RCC 7860 (cell line): ENCODE measurements at regions not wholly inside any gene's neighbourhood (a gene's known extent, or its start where the extent isn't known, plus 50 kb on each side); places are given as distances from the start of the nearest gene placed in this dataset.
"Not testable (repeated sequence)": the region's sequence is repeated elsewhere in the genome, so short reads cannot be mapped to it uniquely, and the experiment has no call there.

Experiments
- DNase-seq: peaks from one replicate; pipeline ENCODE4 v3.0.0-alpha.2; 2015; ENCODE audit warnings: low spot score
- FAIRE-seq: peaks from 2 replicates; lab custom pipeline; 2012; peaks lifted over from hg19 to GRCh38; lab: Jason Lieb, UNC

DNA sequence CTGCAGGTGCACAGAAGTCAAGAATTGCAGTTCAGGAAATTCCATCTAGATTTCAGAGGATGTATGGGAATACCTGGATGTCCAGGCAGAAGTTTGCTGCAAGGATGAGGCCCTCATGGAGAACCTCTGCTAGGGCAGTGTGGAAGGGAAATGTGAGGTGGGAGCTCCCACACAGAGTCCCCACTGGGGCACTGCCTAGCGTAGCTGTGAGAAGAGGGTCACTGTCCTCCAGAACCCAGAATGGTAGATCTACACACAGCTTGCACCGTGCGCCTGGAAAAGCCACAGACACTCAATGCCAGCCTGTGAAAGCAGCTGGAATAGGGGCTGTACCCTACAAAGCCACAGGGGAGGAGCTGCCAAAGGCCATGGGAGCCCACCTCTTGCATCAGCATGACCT lies 681.4 kb downstream of the EPHA7 start:
- FAIRE-seq = no peak
- DNase-seq = no peak

DNA sequence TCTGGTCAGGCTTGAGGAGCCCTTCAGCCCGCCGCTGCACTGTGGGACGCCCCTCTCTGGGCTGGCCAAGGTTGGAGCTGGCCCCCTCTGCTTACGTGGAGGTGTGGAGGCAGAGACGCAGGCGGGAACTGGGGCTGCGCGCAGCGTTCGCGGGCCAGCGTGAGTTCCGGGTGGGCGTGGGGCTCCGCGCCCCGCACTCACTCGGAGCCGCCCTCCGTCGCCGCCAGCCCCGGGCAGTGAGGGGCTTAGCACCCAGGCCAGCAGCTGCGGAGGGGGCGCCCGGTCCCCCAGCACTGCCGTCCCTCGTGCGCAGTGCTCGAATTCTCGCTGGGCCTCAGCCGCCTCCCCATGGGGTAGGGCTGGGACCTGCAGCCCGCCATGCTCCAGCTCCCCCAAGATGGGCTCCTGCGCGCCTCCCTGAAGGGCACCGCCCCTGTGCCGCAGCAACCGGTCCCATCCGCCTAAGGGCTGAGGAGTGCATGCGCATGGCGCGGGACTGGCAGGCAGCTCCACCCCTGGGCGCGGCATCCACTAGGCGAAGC lies 695.9 kb downstream of the EPHA7 start:
- FAIRE-seq = no peak
- DNase-seq = no peak

DNA sequence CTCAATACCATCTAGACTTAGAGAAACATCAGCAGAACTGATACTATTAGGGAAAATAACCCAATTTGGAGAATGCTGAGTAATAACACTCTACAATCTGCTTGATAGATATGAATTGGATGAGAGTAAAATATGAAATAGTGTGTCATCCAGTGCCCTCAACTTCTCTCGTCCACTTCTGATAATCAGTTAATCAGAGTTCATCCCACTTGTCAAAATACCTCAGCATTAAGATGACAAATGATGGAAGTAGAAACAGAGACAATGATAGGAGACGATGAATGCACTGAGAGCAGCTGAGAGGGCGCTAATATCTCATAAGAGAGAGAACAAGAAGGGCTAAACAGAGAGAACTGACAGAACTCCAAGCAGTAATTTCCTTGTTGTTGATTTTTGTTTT lies 699.6 kb downstream of the EPHA7 start:
- no peak for FAIRE-seq
- DNase-seq = no peak

DNA sequence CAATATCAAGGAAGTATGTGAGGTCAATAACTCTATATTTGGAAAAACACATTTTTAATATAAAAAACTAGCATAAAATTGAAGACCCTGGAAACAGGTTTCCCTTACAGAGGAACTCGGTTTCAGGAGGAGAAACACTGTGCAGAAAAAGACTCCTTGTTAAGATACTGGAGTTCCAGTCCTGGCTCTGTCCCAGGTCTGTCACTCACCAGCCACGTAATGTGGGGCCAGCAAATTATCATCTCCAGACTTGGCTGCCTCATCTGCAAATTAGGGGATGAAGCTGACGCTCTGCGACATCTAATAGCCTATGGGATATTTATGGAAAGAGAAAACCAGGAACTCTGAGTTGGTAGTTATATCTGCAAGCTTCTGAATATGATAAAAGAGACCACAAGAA lies 702.7 kb downstream of the EPHA7 start:
- no peak for FAIRE-seq
- no peak for DNase-seq

DNA sequence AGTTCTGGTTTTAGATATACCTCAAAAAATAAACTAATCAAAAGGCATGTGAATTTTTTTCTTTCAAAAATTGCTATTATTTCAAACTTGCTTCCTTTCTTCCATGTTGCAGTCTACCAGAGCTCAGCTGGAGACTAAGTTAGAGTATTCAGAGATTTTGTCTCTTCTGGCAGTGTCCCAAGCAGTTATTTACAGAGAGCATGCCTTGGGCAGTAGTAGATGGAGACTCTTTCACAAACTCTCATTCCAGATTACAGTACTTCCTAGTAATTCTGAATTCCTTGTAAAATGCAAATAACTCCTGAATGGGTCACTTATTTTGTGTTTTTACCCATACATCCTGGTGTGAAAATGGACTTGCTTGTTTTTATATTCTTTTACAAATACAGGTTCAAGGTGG lies 703.4 kb downstream of the EPHA7 start:
- DNase-seq = no peak
- FAIRE-seq = no peak

DNA sequence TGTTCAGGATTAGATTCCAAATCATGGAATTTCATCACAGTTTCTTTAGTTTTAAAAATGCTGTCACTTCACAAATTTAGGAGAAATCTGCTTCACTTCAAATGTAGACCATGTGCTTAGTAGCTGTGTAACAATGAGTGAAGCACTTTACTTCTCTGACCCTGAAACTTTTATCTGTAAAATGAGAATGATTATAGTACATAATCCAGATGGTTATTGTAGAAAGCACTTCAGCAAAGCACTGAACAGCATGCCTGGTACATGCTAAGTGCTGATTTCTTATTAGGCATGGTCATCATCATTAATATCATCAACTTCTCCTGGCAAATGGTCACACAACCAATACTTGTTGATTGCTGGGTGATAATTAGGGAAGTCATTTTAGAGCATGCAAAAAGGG lies 705.0 kb downstream of the EPHA7 start:
- FAIRE-seq (no peak), DNase-seq (no peak)

DNA sequence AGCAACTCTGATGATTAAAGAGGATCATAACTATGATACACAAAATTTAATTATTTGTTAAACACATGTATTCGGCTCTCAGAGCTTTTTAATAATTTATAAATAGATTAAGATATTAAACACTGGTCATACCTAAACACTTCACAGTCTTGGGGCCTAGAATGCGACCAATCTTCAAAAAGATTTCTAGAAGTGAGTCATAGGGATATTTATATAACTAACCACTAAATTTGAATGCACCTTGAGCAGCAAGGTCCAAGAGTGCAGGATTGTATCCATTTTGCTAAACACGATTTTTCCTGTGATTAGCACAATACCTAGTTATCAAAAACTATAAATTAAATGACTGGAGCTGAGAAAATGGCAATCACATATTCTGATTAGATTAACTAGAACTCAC lies 709.3 kb downstream of the EPHA7 start:
- no peak for FAIRE-seq
- no peak for DNase-seq

DNA sequence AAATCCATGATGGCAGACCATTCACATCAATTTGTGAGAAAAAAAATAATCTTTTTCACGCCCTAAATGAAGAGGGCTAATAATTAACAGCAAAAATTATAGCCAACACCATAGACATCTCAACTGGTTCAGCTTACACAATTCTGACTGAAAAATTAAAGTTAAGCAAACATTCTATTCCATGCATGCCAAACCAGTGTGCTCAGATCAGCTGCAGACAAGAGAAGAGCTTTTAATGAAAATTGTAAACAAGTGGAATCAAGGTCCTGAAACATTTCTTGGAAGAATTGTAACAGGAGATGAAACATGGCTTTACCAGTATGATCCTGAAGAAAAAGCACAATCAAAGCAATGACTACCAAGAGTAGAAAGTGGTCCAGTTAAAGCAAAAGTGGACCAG lies 710.4 kb downstream of the EPHA7 start:
- FAIRE-seq (no peak), DNase-seq (no peak)

DNA sequence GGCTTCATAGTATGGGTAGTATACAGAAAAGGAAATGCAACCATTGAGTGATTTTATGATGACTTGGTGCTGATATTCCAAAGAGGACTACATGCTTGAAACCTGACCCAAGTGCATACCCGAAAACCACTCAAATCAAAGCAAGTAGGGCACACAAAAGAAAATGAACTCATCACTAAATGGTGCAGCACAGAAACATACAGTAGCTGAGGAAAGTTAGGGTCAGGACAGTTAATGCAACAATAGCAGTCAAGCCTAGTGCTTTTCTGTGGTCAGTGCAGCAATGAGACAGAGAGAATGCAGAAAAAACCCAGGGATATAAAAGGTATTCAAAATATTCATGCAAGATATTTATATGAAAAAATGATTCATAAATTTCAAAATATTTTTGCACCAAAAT lies 711.1 kb downstream of the EPHA7 start:
- FAIRE-seq = no peak
- DNase-seq = no peak

DNA sequence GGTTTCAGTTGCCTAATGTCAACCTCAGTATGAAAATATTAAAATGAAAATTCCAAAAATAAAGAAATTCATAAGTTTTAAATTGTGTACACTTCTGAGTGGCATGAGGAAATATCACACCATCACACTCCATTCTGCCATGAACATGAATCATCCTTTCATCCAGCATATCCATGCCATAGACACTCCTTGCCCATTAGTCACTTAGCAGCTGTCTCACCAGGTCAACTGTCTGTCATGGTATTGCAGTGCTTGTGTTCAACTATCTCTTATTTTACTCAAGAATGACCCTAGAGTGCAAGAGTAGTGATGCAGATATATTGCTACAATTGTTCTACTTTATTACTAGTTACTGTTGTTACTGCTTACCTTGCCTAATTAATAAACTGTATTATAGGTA lies 712.4 kb downstream of the EPHA7 start:
- no peak for FAIRE-seq

DNA sequence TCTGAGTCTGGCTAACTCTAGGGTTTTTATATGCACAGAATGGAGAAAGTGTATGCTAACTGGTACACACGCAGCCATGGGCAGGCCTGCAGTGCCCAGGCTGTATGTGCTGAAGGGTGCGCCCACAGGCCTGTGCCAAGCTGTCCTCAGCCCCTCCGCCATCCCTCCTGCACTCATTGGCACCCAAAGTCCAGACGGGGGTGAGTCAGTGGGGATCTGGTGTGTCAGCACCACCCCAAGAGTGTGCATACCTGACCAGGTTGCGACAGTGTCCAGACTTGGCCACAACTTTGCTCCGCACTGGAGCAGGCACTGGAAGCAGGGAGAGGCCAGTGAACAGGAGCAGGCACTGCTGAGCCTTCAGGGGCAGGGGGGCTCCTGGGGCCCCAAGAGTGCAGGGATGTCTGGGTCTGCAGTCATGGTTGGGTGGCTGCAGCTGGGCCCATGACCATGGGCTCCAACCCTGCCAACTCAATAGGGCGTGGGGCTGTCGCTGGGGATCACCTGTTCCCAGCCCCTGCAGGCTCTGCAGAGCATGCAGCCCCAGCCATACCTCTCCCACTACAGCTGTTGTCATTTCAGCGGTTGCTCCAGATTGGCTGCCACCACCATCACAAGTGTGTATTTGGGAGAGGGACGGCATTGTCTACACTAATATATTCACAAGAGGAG lies 717.8 kb downstream of the EPHA7 start:
- FAIRE-seq = no peak
- no peak for DNase-seq

More for the DNA sequence above, 712.4 kb downstream of the EPHA7 start:
- DNase-seq = no peak

DNA sequence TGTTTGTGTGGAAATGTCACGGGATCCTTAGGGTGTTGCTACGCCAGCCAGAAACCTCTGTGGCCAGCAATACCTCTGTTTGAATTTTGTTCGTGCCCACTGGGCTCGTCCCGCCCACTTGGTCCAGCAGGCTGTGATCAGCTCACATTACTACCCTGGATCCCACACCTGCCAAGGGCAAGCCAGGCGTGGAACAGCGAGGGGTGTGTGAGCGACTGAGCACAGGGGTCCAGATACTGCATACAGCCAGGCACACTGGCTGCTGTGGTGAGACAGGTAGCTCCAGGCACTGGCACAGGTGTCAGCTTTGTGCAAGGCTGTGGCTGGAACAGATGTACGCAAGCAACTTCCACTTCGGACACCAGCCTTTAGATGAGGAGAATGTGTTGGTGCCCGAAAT lies 718.9 kb downstream of the EPHA7 start:
- no peak for FAIRE-seq
- no peak for DNase-seq

DNA sequence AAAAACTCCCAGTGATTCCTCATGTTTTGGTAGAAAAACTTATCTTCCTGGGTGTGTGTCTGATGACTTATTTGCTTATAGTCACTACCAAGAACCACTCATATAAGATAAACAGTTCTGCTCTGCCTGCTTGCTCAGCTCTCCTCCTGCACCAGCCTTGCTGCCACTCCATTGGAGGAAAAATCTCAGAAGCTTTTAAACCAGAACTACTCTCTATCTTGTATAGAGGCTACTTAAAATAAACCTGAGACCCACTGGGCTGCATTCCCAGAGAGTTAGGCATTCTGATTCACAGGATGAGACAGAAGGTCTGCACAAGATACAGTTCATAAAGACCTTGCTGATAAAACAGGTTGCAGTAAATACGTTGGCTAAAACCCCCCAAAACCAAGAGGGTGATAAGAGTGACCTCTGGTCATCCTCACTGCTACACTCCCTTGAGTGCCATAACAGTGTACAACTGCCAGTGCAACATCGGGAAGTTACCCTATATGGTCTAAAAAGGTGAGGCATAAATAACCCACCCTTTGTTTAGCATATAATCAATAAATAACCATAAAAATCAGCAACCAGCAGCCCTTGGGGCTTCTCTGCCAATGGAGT lies 728.3 kb downstream of the EPHA7 start:
- DNase-seq (no peak), FAIRE-seq (no peak)

DNA sequence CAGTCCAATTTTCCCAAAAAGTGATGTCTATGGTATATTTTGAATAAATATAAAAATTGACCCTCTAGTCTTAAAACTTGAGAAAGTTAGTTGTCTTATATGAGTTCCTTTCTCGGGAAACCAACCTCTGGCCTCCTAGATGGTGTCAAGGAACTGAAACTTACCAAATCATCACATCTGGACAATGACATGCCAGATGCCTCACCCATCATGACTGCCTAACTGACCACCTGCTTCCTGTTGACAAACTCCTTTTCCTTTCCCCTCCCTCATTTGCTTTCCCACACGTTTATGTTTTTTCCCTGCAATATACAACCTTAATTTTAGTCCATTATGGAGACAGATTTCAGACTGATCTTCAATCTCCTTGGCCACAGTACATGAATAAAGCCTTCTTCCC lies 731.0 kb downstream of the EPHA7 start:
- FAIRE-seq (no peak), DNase-seq (no peak)

DNA sequence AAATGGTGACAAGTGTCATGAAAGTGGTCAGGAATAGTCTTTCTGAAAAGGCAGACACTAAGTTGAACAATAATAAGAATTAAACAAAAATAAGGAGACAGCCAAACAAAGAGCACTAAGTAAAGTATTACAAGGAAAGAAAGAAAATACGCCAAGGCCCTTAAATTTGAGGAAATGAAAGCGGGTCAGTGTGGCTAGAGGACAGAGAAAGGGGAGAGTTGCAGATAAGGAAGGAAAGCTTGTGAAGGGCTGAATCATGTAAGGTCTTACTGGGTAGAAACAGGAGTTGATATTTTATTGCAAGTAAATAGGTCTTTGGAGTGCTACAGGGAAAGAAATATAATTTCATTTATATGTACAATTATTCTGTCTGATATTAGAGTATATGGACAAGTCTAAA lies 732.1 kb downstream of the EPHA7 start:
- no peak for DNase-seq
- no peak for FAIRE-seq

DNA sequence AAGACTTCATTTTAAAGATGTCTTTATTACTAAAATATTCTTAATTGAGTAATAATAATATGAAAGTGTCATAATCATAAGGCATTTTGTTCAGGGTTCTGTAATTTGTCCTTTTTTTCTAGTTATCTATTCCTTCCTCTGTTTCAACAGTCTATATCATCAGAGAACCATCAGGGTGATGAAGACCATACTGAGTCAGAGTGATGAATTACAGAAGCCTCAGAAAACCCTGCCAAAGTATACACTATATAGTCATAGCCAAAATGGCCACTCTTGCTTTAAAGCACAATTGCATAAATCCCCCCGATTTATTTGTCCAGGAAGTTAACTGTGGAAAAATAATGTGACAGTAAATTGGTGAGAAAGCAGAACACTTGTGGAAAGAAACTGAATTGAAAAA lies 735.0 kb downstream of the EPHA7 start:
- no peak for DNase-seq
- FAIRE-seq = no peak

DNA sequence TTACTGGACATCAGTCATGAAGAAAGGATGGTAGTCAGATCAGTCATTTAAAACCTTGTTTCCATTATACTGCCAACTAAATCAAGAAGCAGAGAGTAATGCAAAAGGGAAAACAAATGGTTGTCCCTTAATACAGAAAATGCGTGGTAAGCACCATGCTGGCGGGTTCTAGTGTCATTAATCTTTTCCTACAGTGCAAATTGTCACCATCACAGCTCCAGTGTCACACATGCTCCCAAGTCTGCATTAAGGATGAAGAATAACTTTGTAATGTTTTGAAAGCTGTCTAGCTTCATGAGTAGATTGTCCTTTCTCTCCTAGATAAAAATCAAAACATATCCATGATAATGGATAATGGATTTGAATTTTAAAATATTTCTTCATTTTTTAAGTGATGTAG lies 735.6 kb downstream of the EPHA7 start:
- FAIRE-seq (no peak), DNase-seq (no peak)

DNA sequence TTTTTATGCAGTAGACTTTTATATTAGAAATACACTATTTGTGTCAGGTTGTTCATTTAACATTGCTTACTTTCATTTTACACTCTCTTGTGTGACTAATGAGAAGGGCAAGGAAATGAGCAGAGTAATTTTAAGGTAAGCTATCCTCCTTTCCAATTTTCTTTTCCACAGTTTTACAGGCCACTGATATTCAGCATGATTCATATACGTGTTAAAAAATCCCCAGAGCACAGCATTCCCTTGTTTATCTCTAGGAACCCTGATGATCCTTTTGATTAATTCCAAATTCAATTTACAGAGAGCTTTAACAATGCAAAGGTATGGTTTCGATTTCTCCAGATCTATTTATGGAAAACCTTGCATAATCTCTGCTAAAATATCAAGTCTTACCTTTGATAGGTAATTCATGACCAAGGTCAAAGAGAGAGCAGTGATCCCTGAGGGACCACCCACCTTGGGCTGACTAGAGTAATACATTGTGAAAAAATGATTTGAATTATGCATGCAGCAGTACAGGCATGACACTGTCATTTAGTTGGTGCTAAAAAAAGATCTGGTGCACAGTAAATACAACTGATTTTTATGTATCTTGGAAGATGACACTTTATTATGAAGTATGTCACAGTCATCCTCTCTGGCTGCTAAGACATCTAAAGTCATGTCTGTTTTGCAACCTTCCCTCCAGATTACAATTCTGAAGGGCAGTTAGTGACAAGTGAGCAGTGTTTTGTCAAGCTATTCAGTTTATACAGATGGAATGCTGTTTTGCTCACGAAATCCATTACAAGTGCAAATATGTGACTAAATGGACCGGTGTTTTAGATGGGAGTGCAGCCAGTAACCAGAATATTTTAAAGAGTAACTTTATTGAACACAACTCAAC lies 736.6 kb downstream of the EPHA7 start:
- no peak for FAIRE-seq
- no peak for DNase-seq

DNA sequence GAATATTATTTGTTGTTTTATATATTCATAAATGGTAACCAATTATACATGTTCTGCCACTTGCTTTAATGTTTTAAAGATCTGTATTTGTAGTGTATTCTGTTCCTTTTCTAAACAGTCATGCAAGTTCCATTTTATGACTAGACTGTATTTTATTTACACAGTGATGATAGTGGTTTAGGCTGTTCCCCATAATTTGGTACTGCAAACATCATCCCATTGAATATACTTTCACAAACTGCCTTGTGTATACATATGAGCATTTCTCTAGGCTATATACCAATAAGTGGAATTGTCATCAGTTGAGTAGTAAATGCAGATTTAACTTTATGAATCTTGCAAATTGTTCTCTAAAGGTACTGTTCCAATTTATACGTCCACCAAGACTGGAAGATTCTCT lies 738.0 kb downstream of the EPHA7 start:
- DNase-seq (no peak), FAIRE-seq (no peak)

DNA sequence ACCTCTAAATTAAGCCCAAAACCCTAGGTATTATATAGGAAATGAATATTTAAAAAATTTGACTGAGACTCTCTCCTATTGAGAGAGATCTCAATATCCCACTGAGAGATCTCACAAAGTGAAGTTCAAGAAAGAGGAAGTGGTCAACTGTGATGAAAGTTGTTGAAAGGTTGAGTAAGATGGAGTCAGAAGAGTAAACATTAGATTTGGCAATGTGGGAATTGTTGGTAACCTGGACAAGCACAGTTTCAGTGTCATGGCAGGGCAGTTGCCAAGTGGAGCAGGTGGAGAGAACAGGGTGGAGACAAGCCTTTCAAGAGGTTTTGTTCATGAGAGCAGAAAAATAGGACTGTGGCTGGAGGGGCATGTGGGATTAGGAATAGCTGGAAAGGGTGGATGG lies 747.9 kb downstream of the EPHA7 start:
- DNase-seq, FAIRE-seq: not testable (repeated sequence)

DNA sequence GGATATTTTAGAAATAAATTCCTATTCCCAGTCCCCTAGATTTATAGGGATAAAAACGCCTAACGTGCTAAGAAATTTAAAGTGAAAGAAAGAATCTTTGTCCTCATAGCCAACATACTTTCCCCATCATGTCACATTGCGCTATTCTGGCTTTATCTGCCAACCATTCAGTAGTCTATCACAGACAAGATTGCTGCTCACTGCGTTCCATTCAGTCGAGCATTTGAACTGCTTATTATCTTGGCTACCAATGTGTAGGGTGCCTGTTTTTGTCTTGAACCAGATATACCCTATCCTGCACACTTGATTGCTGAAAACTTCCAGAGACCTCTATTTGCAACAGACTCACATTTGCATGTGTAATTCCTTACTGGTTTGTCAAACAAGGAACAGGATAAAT lies 751.5 kb downstream of the EPHA7 start:
- no peak for FAIRE-seq
- no peak for DNase-seq
